ENCODE measurements at regions not wholly inside any gene's neighbourhood (a gene's known extent, or its start where the extent isn't known, plus 50 kb on each side); places are given as distances from the start of the nearest gene placed in this dataset.

DNA sequence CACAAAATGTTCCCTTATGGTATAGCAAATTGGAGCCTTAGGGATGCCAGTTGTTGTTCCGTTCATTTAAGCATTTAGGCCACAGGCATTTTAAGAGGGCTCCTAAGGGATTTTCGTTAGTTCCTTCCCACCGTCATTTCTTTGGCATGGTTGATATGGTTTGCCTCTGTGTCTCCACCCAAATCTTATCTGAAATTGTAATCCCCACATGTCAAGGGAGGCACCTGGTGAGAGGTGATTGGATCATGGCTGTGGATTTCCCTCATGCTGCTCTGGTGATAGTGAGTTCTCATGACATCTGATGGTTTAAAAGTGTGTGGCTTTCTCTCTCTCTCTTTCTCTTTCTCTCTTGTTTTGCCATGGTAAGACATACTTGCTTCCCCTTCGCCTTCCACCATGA is 104.1 kb downstream of the ASB9 start:
- Histone ChIP-seq H3K4me3 (no peak overlapping the region), H3K4me1 (no peaks in the 10 kb centered on the region), H3K36me3 (no peaks in the 10 kb centered on the region), H3K27me3 (no peaks in the 10 kb centered on the region), H3K27ac (no peak overlapping the region), H3K9me3 (no peaks in the 10 kb centered on the region)
- TF ChIP-seq, protein P1, sequence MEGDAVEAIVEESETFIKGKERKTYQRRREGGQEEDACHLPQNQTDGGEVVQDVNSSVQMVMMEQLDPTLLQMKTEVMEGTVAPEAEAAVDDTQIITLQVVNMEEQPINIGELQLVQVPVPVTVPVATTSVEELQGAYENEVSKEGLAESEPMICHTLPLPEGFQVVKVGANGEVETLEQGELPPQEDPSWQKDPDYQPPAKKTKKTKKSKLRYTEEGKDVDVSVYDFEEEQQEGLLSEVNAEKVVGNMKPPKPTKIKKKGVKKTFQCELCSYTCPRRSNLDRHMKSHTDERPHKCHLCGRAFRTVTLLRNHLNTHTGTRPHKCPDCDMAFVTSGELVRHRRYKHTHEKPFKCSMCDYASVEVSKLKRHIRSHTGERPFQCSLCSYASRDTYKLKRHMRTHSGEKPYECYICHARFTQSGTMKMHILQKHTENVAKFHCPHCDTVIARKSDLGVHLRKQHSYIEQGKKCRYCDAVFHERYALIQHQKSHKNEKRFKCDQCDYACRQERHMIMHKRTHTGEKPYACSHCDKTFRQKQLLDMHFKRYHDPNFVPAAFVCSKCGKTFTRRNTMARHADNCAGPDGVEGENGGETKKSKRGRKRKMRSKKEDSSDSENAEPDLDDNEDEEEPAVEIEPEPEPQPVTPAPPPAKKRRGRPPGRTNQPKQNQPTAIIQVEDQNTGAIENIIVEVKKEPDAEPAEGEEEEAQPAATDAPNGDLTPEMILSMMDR (IDR thresholded peaks at IDR 0.05): no peak
- intact Hi-C loops (cut with DNase I; ENCODE audit: low total_unique reads): no loop called here
- no peak for DNase-seq

DNA sequence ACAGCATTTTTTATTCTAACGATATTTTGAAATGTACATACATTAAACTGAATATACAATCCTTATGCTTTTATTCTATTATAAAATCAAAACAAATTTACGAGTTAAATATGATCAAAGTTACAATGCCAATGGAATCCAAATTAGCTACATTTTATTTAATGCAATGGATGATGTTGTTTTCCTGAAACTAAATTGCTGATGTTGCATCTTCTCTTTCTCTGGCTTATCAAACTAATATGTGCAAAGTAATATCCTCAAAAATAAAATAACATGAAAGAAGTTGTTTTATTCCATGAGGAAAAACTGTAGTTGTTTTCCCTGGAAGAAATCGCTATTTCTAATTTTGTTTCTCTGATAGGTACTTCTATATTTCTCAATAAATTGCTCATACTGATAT is 106.8 kb downstream of the ASB9 start:
- intact Hi-C loops (cut with DNase I; ENCODE audit: low total_unique reads): no loop called here
- no peak for DNase-seq
- Histone ChIP-seq H3K36me3 (no peaks in the 10 kb centered on the region), H3K27me3 (no peaks in the 10 kb centered on the region), H3K4me3 (no peak overlapping the region), H3K27ac (no peak overlapping the region), H3K9me3 (no peaks in the 10 kb centered on the region), H3K4me1 (no peaks in the 10 kb centered on the region)
- TF ChIP-seq, protein P1 (IDR thresholded peaks at IDR 0.05): no peak

DNA sequence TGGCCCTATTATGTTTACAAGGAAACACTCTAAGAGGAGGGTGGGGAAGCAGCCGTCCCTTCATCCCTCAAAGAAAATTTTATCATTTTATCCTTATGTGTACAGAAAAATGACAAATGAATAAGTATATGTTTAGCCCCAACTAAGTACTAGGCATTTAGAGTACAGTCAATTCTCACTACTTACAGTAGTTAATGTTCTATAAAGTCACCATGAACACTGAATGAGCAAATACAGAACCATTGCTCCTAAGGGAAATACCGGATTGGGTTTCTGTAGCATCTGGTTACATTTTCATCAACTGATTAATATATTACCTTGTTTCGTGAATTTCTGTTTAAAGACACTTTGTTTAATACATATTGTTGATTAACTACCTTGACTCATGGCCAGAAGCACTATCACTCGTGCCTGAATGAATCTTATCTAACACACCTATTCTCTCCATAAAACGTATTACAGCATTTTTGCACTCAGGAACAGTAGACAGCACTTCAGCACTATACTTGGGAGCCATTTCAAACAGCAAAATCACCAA is 109.3 kb downstream of the ASB9 start:
- TF ChIP-seq, protein P1 (IDR thresholded peaks at IDR 0.05): no peak
- H3K4me1 ChIP-seq: no peaks in the 10 kb centered on the region
- no peaks in the 10 kb centered on the region for H3K9me3 ChIP-seq
- no peaks in the 10 kb centered on the region for H3K27me3 ChIP-seq
- intact Hi-C loops (cut with DNase I; ENCODE audit: low total_unique reads): no loop called here
- no peak for DNase-seq
- no peaks in the 10 kb centered on the region for H3K36me3 ChIP-seq
- no peak overlapping the region for H3K4me3 ChIP-seq
- H3K27ac ChIP-seq: no peak overlapping the region

DNA sequence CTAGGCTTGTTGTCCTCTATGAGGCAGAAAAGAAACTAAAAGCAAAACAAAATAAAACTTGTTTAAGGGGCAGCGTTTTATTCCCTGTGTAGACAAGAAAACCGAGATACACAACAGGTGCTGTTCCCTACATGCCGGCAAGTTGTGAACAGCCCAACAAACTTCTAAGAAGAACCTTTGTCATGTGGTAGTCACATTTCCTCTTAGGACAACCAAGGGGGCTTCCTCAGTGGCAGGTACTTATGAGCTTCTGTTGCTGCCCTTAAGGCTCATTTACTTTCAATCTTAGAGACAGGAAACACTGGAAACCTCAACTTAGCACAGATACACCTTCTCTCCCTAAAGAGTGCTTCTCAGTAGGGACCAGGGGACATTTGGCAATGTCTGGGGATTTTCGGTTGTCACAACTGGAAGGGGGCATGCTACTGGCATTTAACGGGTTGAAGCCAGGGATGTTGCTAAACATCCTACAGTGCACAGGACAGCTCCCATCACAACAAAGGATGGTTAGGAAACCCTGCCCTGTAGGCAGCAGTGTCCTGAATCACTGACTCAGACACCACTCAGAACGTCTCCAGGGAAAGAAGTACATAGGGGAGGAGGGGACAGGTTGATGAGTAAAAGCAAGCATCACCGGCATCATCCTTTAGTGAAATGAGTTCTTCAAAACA is 111.0 kb downstream of the ASB9 start:
- no peak overlapping the region for H3K4me3 ChIP-seq
- no peaks in the 10 kb centered on the region for H3K4me1 ChIP-seq
- no peaks in the 10 kb centered on the region for H3K9me3 ChIP-seq
- intact Hi-C loops (cut with DNase I; ENCODE audit: low total_unique reads): no loop called here
- no peak overlapping the region for H3K27ac ChIP-seq
- no peaks in the 10 kb centered on the region for H3K36me3 ChIP-seq
- no peaks in the 10 kb centered on the region for H3K27me3 ChIP-seq
- no peak for DNase-seq
- TF ChIP-seq, protein P1 (IDR thresholded peaks at IDR 0.05): no peak

DNA sequence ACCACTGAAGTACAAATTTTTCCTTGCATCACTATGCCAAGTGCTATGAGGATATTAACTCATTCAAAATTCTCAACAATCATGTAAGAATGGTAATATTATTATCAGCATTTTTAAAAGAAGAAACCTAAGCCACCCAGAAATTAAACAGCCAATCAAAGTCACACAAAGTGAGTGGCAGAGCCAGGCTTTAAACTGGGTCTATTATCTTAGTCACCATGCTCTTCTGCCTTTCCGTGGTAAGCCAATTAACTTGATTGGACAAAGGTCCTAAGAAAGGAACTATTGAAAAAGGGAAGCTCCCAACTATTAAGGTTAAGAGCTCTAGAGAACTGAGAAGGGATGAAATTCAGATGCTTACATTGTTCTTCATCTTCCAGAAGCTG is 111.5 kb downstream of the ASB9 start:
- Histone ChIP-seq H3K27ac (no peak overlapping the region), H3K4me1 (no peaks in the 10 kb centered on the region), H3K4me3 (no peak overlapping the region), H3K36me3 (no peaks in the 10 kb centered on the region), H3K27me3 (no peaks in the 10 kb centered on the region), H3K9me3 (no peaks in the 10 kb centered on the region)
- intact Hi-C loops (cut with DNase I; ENCODE audit: low total_unique reads): no loop called here
- no peak for DNase-seq
- TF ChIP-seq, protein P1 (IDR thresholded peaks at IDR 0.05): no peak
